ENCODE measurements at regions not wholly inside any gene's neighbourhood (a gene's known extent, or its start where the extent isn't known, plus 50 kb on each side); places are given as distances from the start of the nearest gene placed in this dataset.

DNA sequence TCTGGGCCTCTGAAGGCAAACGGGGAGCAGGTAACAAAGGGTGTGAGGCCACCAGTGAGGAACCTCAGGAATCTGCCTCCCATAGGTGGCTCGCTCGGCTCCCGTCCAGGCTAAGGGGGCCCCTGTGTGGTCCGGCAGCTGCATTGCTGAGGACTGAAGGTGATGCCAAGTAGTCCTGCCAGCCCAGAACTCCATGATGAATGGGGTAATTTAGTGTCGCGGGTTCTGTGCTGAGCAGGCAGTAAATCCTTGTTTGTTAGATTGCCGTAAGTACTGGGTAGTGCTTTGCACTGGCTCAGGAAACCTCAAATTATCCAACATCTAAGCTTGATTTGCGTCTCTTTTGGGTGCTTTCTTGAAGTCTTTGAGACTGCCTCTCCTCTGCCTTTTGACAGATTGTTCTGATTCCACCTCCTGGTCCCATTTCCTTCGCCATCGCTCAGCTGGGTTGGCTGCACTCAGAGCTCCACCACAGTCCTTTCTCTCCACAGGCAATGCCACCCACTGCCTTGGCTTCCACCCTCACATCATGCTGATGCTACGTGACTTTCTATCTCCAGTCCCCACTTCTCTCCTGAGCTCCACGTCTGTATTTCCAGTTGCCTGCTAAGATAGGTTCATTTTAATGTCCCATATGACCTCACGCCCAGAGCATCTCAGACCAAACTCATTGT is 392.0 kb downstream of the FUT8 start:
- Histone ChIP-seq H3K36me3 (no peaks in the 10 kb centered on the region), H3K27me3 (no peaks in the 10 kb centered on the region), H3K4me1 (no peaks in the 10 kb centered on the region), H3K4me3 (no peak overlapping the region), H3K27ac (no peak overlapping the region), H3K9me3 (peaks cover 0 to 5% (median 0%) of the 10 kb centered on the region in 4 donors)
- TF ChIP-seq CTCF (IDR thresholded peaks at IDR 0.05): no peak
- TF ChIP-seq POLR2A (IDR thresholded peaks at IDR 0.05): no peak
- DNase-seq: no peak

- no peak for DNase-seq
- H3K27me3 ChIP-seq: no peaks in the 10 kb centered on the region
- no peak overlapping the region for H3K4me3 ChIP-seq
- H3K4me1 ChIP-seq: no peaks in the 10 kb centered on the region
- no peaks in the 10 kb centered on the region for H3K36me3 ChIP-seq
- no peak overlapping the region for H3K27ac ChIP-seq
- peaks cover 0 to 5% (median 0%) of the 10 kb centered on the region in 4 donors for H3K9me3 ChIP-seq
- TF ChIP-seq POLR2A (IDR thresholded peaks at IDR 0.05) (no peak), CTCF (IDR thresholded peaks at IDR 0.05) (no peak)
Observed at GRCh38 chr14:65805113-65805473, 392.6 kb downstream of the FUT8 start.

DNA sequence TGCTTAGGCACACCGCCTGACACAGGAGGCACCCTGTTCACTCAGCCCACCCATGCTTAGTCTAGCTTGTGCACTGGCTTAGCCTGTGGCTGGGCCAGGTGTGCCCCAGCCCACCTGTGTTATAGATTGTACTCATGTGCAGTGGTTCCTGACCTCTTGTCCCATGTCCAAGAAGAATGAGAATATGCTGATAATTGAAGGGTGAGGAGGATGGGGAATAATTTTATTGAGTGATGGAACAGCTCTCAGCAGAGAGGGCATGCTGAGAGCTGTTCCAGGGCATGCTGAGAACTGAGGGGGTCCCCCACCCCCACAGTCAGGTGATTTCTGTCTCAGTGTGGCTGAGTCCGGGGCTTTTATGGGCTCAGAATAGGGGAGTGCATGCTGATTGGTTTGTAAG is 395.9 kb downstream of the FUT8 start:
- TF ChIP-seq CTCF (IDR thresholded peaks at IDR 0.05) (no peak), POLR2A (IDR thresholded peaks at IDR 0.05) (no peak)
- H3K4me1 ChIP-seq: no peaks in the 10 kb centered on the region
- no peaks in the 10 kb centered on the region for H3K27me3 ChIP-seq
- DNase-seq: no peak
- peaks cover 0 to 5% (median 0%) of the 10 kb centered on the region in 4 donors for H3K9me3 ChIP-seq
- no peak overlapping the region for H3K4me3 ChIP-seq
- no peak overlapping the region for H3K27ac ChIP-seq
- H3K36me3 ChIP-seq: no peaks in the 10 kb centered on the region

- no peaks in the 10 kb centered on the region for H3K36me3 ChIP-seq
- no peaks in the 10 kb centered on the region for H3K4me1 ChIP-seq
- no peak for DNase-seq
- peaks cover 0 to 5% (median 0%) of the 10 kb centered on the region in 4 donors for H3K9me3 ChIP-seq
- no peaks in the 10 kb centered on the region for H3K27me3 ChIP-seq
- no peak overlapping the region for H3K4me3 ChIP-seq
- no peak for TF ChIP-seq CTCF (IDR thresholded peaks at IDR 0.05)
- TF ChIP-seq POLR2A (IDR thresholded peaks at IDR 0.05): no peak
- H3K27ac ChIP-seq: no peak overlapping the region
Observed at GRCh38 chr14:65810322-65810721, 397.8 kb downstream of the FUT8 start.

DNA sequence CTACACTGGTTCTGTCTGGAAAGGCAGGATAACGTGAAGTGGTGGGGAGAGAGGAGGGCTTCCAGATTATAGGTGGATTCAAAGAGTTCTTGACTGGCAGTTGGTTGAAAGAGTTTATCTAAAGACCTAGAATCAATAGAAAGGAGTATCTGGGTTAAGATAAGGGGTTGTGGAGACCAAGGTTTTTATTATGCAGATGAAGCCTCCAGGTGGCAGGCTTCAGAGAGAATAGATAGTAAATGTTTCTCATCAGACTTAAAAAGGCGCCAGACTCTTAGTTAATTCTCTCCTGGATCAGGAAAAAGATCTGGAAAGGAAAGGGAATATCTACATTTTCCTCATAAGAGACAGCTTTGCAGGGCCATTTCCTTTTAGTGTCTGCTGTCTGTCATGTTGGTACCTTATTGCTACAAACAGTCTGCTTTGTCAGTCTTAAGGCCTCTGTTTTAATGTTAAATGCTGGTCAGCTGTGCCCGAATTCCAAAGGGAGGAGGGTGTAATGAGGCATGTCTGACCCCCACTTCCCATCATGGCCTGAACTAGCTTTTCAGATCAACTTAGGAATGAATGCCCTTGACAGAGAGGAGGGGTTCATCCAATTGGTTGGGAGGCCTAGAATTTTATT is 401.3 kb downstream of the FUT8 start:
- TF ChIP-seq POLR2A (IDR thresholded peaks at IDR 0.05): no peak
- no peak for TF ChIP-seq CTCF (IDR thresholded peaks at IDR 0.05)
- no peak for DNase-seq

More for the DNA sequence above, 401.3 kb downstream of the FUT8 start:
- no peaks in the 10 kb centered on the region for H3K36me3 ChIP-seq
- no peak overlapping the region for H3K4me3 ChIP-seq
- no peaks in the 10 kb centered on the region for H3K4me1 ChIP-seq
- H3K27me3 ChIP-seq: no peaks in the 10 kb centered on the region
- H3K27ac ChIP-seq: no peak overlapping the region
- no peaks in the 10 kb centered on the region for H3K9me3 ChIP-seq

All from Peyer's patch (tissue), 4 donors.